ENCODE measurements at regions not wholly inside any gene's neighbourhood (a gene's known extent, or its start where the extent isn't known, plus 50 kb on each side); places are given as distances from the start of the nearest gene placed in this dataset.
A peak's percentile ranks its signal among the peaks of the same experiment; 100 is the strongest.
"Not testable (repeated sequence)": the region's sequence is repeated elsewhere in the genome, so short reads cannot be mapped to it uniquely, and the experiment has no call there.

DNA sequence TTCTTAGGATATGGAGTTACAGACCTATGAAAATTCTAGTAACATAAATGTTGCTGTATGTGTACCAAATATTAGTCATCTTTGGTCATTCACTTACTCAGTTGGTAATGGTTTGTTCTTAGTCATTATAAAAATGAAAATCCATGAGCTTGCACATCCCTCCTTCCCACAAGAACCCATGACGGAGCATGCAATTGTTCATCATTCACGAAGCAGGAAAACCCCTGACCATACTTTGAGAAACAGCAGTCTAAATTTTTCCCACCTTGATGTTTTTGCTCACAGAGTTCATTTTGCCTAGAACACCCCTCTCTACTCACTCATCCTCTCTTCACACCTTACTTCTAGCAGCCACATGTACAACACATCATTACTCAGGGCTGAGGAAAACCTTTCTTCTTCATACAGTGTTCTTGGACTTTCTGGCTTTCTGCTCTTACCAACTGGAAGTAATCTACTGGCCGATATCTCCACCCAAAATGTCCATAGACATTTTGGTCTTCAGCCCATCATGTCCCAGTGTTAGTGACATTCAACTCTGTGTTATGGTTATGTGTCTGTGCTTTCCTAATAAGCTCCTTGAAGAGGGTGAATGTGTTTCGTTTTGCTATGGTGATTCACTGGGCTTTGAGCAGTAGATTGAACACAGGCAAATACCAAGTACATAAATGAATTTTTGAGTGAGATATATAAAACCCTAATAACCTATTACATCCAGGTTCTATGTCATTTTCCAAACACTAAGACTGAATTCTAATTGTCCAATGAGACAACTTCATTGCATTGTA is 189.9 kb downstream of the ZC3H11B start:
- in situ Hi-C loops (cut with HindIII; ENCODE audit: low pct_unique_long_range_greater_than_20kb, low sequenced_read_pairs), result no loop called here
- DNase-seq (ENCODE audit: low read depth, low spot score), result no peak

- in situ Hi-C loops (cut with HindIII; ENCODE audit: low pct_unique_long_range_greater_than_20kb, low sequenced_read_pairs), result no loop called here
- no peak for DNase-seq (ENCODE audit: low read depth, low spot score)
Observed at GRCh38 chr1:219420913-219421312, 192.0 kb downstream of the ZC3H11B start.

GRCh38 chr1:219419860-219420259 is 193.0 kb downstream of the ZC3H11B start:
- in situ Hi-C loops (cut with HindIII; ENCODE audit: low pct_unique_long_range_greater_than_20kb, low sequenced_read_pairs), result no loop called here
- no peak for DNase-seq (ENCODE audit: low read depth, low spot score)

GRCh38 chr1:219419065-219419464 is 193.8 kb downstream of the ZC3H11B start:
- DNase-seq (ENCODE audit: low read depth, low spot score), result no peak
- in situ Hi-C loops (cut with HindIII; ENCODE audit: low pct_unique_long_range_greater_than_20kb, low sequenced_read_pairs), result no loop called here

GRCh38 chr1:219417610-219418009 is 195.3 kb downstream of the ZC3H11B start:
- DNase-seq (ENCODE audit: low read depth, low spot score), result no peak
- in situ Hi-C loops (cut with HindIII; ENCODE audit: low pct_unique_long_range_greater_than_20kb, low sequenced_read_pairs), result no loop called here

DNA sequence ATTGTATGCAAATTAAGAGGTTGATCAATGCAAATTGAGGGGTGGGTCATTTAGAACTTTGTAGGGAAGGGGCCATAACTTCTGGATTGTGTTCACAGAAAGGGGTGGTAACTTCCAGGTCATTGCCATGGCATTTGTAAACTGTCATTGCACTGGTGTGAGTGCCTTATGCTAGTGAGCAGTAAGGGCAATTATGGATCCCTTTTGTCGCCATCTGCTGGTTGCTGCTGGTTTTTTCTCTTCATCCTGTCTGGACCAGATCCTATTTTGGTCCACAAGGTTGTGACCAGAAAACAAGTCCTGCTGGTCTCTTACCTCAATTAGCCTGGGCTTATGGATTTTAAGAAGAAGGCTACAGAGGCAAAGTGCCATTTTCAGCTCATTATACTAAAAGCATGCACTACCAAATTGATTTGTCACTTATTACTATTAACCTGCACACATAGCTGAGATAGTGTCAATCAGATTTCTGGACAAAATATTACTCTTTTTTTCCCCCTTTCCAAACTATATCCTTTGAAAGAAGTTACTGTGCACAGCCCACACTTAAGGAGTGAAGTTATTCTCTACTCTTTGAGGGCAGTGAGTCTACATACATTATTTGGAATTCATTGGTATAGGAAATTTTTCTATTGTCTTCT is 196.2 kb downstream of the ZC3H11B start:
- in situ Hi-C loops (cut with HindIII; ENCODE audit: low pct_unique_long_range_greater_than_20kb, low sequenced_read_pairs), result no loop called here
- DNase-seq (ENCODE audit: low read depth, low spot score), result peak; percentile 74

- in situ Hi-C loops (cut with HindIII; ENCODE audit: low pct_unique_long_range_greater_than_20kb, low sequenced_read_pairs), result no loop called here
- DNase-seq (ENCODE audit: low read depth, low spot score), result no peak
Observed at GRCh38 chr1:219415915-219416314, 197.0 kb downstream of the ZC3H11B start.

DNA sequence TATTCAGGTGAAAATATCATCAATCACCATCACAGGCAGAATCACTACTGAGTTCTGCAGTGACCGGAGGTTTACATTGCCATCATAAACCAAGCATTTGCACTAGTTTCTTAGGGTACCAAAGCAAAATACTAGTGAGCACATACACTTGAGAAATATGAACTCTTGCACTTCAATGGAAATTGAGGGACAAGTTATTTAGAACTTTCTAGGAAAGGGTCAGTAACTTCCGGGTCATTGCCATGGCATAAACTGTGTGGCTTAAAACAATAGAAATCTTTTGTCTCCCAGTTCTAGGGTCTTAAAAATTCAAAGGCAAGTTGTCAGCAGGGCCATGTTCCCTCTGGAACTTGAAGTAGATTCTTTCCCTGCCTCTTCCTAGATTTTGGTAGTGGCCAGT is 197.5 kb downstream of the ZC3H11B start:
- no peak for DNase-seq (ENCODE audit: low read depth, low spot score)
- in situ Hi-C loops (cut with HindIII; ENCODE audit: low pct_unique_long_range_greater_than_20kb, low sequenced_read_pairs), result no loop called here

- in situ Hi-C loops (cut with HindIII; ENCODE audit: low pct_unique_long_range_greater_than_20kb, low sequenced_read_pairs), result no loop called here
Observed at GRCh38 chr1:219414250-219414649, 198.7 kb downstream of the ZC3H11B start.

DNA sequence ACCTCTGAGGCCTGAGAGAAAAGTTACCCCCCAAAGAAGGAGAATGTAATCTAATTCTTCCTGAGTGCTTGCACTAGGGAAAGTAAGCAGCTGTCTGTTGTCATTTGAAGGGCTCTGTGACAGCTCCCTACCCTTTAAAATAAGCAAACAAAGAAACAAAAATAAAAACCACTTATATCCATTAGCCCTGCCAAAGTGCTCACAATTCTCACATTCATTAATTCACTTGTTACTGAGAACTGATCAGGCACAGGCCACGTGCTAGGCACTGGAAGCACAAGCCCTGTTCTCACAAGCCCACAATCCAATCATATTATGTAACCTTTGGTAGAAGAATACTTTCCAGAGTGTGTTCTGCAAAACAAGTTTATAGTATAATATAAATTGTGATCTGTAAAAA is 199.4 kb downstream of the ZC3H11B start:
- DNase-seq (ENCODE audit: low read depth, low spot score), result no peak
- in situ Hi-C loops (cut with HindIII; ENCODE audit: low pct_unique_long_range_greater_than_20kb, low sequenced_read_pairs), result no loop called here

More at GRCh38 chr1:219414250-219414649, 198.7 kb downstream of the ZC3H11B start:
- DNase-seq (ENCODE audit: low read depth, low spot score), result no peak

DNA sequence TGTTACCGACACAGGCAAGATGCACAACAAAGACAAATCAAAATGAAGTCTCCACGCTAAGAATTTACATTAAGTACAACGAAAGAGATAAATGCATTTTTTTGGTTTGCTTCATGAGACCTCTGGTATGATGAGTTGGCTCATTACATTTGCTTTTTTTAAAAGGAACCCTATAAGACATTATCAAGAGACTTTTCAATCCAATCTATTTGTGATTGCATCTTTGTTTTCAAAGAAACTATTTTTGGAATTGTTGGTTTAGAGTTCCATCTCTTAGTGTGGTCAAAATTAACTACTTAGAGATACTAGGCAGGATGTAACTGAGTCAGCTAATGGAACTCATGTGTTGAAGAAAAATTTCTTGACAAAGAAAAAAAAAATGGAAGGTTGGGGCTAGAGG is 200.1 kb downstream of the ZC3H11B start:
- no peak for DNase-seq (ENCODE audit: low read depth, low spot score)
- in situ Hi-C loops (cut with HindIII; ENCODE audit: low pct_unique_long_range_greater_than_20kb, low sequenced_read_pairs), result no loop called here

- DNase-seq (ENCODE audit: low read depth, low spot score); in situ Hi-C loops (cut with HindIII; ENCODE audit: low pct_unique_long_range_greater_than_20kb, low sequenced_read_pairs): not testable (repeated sequence)
Observed at GRCh38 chr1:219410721-219411120, 202.2 kb downstream of the ZC3H11B start.

DNA sequence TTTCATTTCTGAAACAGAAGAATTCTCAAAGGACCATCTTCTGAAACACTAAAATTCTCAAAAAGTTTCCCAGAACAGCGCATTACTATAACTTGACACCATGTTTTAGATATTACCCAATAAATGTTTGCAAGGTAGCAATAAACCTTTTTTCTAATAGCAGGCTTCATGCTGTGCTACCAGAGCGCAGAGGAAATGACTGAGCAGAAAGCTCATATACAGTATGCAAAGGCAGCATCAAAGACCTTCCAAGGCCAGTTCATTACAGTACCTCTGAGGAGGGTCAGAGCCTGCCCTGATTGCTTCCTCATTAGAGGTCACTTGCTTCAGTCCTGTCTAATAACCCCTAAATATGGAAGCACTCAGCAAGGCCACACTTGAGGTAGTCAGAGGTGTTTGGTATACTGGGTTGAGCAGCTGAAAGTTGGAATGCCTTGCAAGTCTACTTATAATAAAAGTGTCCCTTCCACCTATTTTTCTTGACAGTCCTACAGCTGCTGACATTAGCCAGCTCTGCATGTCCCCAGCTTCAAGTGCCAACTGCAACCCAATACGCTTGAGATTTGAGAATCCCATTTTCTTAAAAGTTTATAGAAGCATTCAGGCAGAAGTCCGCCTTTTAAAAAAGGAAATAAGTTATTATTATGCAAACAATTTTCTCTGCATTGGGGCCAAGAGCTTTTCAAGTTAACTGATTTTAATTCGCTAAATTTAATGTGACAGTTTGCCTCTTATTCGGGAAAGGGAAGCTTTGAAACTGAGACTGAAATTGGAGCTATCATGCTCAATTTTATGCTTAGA is 207.2 kb downstream of the ZC3H11B start:
- in situ Hi-C loops (cut with HindIII; ENCODE audit: low pct_unique_long_range_greater_than_20kb, low sequenced_read_pairs), result no loop called here
- no peak for DNase-seq (ENCODE audit: low read depth, low spot score)

DNA sequence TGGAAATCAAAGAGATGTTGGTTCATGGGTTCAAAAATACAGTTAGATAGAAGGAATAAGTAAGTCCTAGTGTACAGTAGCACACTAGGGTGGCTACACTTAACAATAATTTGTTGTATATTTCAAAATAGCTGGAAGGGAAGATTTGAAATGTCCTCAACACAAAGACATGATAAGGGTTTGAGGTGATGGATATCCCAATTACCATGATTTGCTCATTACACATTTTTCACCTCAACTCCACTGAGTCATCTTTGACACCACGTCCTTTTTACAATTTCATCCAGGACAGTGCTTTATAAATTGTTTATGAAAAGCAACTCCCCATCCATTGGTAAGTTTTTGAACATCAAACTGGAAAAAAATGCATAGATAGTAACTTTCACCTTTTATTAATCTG is 208.3 kb downstream of the ZC3H11B start:
- no peak for DNase-seq (ENCODE audit: low read depth, low spot score)
- in situ Hi-C loops (cut with HindIII; ENCODE audit: low pct_unique_long_range_greater_than_20kb, low sequenced_read_pairs), result no loop called here

DNA sequence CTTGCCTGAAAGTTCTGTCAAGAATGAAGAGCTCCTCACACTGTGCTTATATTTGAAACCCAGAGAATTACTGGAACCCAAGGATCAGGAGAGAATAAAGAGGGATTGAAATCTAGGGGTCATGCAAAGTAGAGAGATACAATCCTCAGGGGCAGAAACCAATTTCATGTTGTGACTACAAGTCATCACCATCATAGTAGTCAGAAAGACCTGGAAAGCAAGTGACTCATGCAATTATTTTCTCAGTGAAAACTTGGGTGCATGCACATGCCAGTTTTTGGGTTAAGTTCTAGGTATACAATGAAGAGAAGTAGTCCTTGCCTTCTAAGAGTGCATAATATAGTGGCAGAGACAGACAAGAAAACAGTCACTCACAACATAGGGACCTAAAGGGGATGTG is 210.0 kb downstream of the ZC3H11B start:
- in situ Hi-C loops (cut with HindIII; ENCODE audit: low pct_unique_long_range_greater_than_20kb, low sequenced_read_pairs), result no loop called here
- DNase-seq (ENCODE audit: low read depth, low spot score), result no peak

DNA sequence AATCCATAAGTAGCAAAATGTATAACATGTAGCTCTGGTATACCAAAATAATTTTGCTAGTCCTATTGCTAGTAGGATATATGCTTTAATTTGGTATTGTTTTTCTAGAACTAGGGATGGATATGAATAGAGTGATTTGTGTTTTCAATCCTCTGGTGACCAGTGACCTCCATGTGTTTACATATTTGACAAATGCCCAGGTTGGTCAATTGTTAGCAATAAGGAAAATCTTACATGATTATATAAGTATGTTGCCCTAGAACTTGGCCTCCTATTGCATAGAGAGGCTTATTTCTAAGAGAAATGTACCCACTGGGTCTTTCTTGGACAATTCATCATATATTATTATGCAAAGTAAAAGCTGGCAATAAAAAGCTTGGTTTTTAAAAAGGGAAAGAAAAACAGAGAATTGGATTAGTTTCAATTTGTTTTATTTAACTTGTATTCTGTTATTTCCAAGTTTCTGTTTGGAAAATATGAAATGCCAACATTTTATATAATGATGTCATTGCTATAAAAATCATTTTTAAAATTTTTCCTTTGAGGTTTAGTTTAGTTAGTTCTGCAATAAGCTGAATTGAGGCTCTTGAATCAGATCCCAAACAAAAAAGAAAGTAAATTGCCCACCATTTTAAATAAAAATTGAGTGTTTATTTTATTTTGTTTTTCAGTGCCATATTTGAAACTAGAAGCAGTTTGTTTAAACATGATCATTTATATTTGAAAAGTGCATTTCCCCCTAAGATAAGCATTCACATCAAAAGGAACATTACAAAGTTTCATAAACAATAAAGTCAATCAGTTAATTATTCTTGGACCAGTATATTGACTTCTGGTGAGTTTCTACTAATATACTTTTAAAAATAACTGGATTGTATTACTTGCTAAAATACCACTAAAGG is 210.9 kb downstream of the ZC3H11B start:
- in situ Hi-C loops (cut with HindIII; ENCODE audit: low pct_unique_long_range_greater_than_20kb, low sequenced_read_pairs), result no loop called here
- no peak for DNase-seq (ENCODE audit: low read depth, low spot score)

DNA sequence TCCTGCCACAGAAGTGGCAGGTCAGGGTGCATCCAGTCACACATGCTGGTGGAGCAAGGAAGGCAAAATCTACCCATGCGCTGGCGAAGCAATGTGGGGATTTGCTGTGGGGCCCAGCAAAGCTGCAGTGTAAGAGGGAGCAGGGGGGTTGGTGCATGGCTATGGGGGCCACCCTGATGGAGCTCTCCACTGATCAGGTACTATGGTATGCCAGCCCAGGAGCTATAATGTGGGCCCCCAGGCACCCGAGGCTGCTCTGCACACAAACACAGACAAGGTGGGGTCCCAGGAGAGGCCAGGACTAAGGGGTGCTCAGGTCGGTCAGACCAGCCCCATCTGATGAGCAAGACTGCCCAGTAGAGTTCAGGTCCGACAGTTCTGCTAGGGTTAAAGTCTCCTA is 213.5 kb downstream of the ZC3H11B start:
- in situ Hi-C loops (cut with HindIII; ENCODE audit: low pct_unique_long_range_greater_than_20kb, low sequenced_read_pairs), result no loop called here
- no peak for DNase-seq (ENCODE audit: low read depth, low spot score)

Measured in SK-MEL-5 (cell line).